Memory B cell (primary cell): ENCODE measurements at regions not wholly inside any gene's neighbourhood (a gene's known extent, or its start where the extent isn't known, plus 50 kb on each side); places are given as distances from the start of the nearest gene placed in this dataset.
A peak's percentile ranks its signal among the peaks of the same experiment; 100 is the strongest.

ENCODE experiments used
- ATAC-seq: fragments of 150-1000 bp; cut with Tn5 transposase; 2 replicates; pipeline ENCODE4 v1.10.0; 2021; ENCODE audit warnings: low read depth, mild to moderate bottlenecking, moderate library complexity
- DNase-seq, 2 donors: peaks; one replicate each; pipeline ENCODE4 v3.0.0; 2022; ENCODE audit warnings: low spot score in 2 of 2
- H3K27ac Mint-ChIP-seq: one replicate; pipeline ENCODE4 v1.8.0; 2022; ENCODE audit warnings: mild to moderate bottlenecking, moderate library complexity, mixed read lengths
- H3K27me3 Mint-ChIP-seq: one replicate; pipeline ENCODE4 v1.8.0; 2022; ENCODE audit warnings: mixed read lengths
- H3K36me3 Mint-ChIP-seq: one replicate; pipeline ENCODE4 v1.8.0; 2022; ENCODE audit warnings: mild to moderate bottlenecking, mixed read lengths
- H3K4me1 Mint-ChIP-seq: one replicate; pipeline ENCODE4 v1.8.0; 2022; ENCODE audit warnings: mixed read lengths
- H3K4me3 Mint-ChIP-seq: one replicate; pipeline ENCODE4 v1.8.0; 2022; ENCODE audit warnings: mild to moderate bottlenecking, moderate library complexity, mixed read lengths
- H3K9me3 Mint-ChIP-seq: one replicate; pipeline ENCODE4 v1.8.0; 2022; ENCODE audit warnings: mixed read lengths

GRCh38 chr13:85028035-85028434, 771.2 kb downstream of the SLITRK6 start:
- DNase-seq, result no peak
- ATAC-seq, result no peak
- Mint-ChIP-seq H3K36me3 (no peaks in the 10 kb centered on the region), H3K9me3 (peaks cover 13% of the 10 kb centered on the region), H3K4me3 (no peak overlapping the region), H3K27me3 (no peaks in the 10 kb centered on the region), H3K27ac (no peak overlapping the region), H3K4me1 (no peaks in the 10 kb centered on the region)

GRCh38 chr13:85019121-85019520, 780.1 kb downstream of the SLITRK6 start:
- Mint-ChIP-seq H3K4me3 (no peak overlapping the region), H3K27me3 (no peaks in the 10 kb centered on the region), H3K4me1 (no peaks in the 10 kb centered on the region), H3K9me3 (peaks cover 10% of the 10 kb centered on the region), H3K27ac (no peak overlapping the region), H3K36me3 (no peaks in the 10 kb centered on the region)
- ATAC-seq (no peak), DNase-seq (no peak)

GRCh38 chr13:85013006-85013405, 786.2 kb downstream of the SLITRK6 start:
- Mint-ChIP-seq H3K27me3 (no peaks in the 10 kb centered on the region), H3K36me3 (peaks cover 2% of the 10 kb centered on the region), H3K4me1 (no peaks in the 10 kb centered on the region), H3K4me3 (no peak overlapping the region), H3K27ac (no peak overlapping the region), H3K9me3 (peaks cover 14% of the 10 kb centered on the region)
- DNase-seq (no peak), ATAC-seq (no peak)

GRCh38 chr13:85009447-85009846, 789.8 kb downstream of the SLITRK6 start:
- ATAC-seq, result no peak
- H3K36me3 Mint-ChIP-seq, result peaks cover 2% of the 10 kb centered on the region
- no peak for DNase-seq

GRCh38 chr13:84999252-84999651, 800.0 kb downstream of the SLITRK6 start:
- H3K4me3 Mint-ChIP-seq, result no peak overlapping the region
- ATAC-seq, result no peak

More at GRCh38 chr13:85009447-85009846, 789.8 kb downstream of the SLITRK6 start:
- peaks cover 11% of the 10 kb centered on the region for H3K9me3 Mint-ChIP-seq
- H3K27ac Mint-ChIP-seq, result no peak overlapping the region
- no peaks in the 10 kb centered on the region for H3K4me1 Mint-ChIP-seq
- H3K27me3 Mint-ChIP-seq, result no peaks in the 10 kb centered on the region
- no peak overlapping the region for H3K4me3 Mint-ChIP-seq

GRCh38 chr13:84998681-84999080, 800.5 kb downstream of the SLITRK6 start:
- no peaks in the 10 kb centered on the region for H3K36me3 Mint-ChIP-seq
- H3K27ac Mint-ChIP-seq, result no peak overlapping the region
- peaks cover 2% of the 10 kb centered on the region for H3K9me3 Mint-ChIP-seq
- no peaks in the 10 kb centered on the region for H3K4me1 Mint-ChIP-seq
- H3K4me3 Mint-ChIP-seq, result no peak overlapping the region
- ATAC-seq (no peak), DNase-seq (no peak)
- H3K27me3 Mint-ChIP-seq, result no peaks in the 10 kb centered on the region

More at GRCh38 chr13:84999252-84999651, 800.0 kb downstream of the SLITRK6 start:
- H3K36me3 Mint-ChIP-seq, result no peaks in the 10 kb centered on the region
- no peak overlapping the region for H3K27ac Mint-ChIP-seq
- no peaks in the 10 kb centered on the region for H3K27me3 Mint-ChIP-seq
- H3K9me3 Mint-ChIP-seq, result peaks cover 2% of the 10 kb centered on the region
- H3K4me1 Mint-ChIP-seq, result no peaks in the 10 kb centered on the region
- DNase-seq, result no peak

- H3K36me3 Mint-ChIP-seq, result no peaks in the 10 kb centered on the region
- H3K27me3 Mint-ChIP-seq, result no peaks in the 10 kb centered on the region
- ATAC-seq (no peak), DNase-seq (no peak)
- no peaks in the 10 kb centered on the region for H3K4me1 Mint-ChIP-seq
- no peak overlapping the region for H3K4me3 Mint-ChIP-seq
- H3K27ac Mint-ChIP-seq, result no peak overlapping the region
- H3K9me3 Mint-ChIP-seq, result peaks cover 2% of the 10 kb centered on the region
Observed at GRCh38 chr13:84997858-84998257, 801.4 kb downstream of the SLITRK6 start.

- Mint-ChIP-seq H3K36me3 (no peaks in the 10 kb centered on the region), H3K27me3 (no peaks in the 10 kb centered on the region), H3K4me3 (no peak overlapping the region), H3K4me1 (no peaks in the 10 kb centered on the region), H3K9me3 (peaks cover 3% of the 10 kb centered on the region), H3K27ac (no peak overlapping the region)
- DNase-seq (no peak), ATAC-seq (no peak)
Observed at GRCh38 chr13:84994582-84994981, 804.6 kb downstream of the SLITRK6 start.

- H3K4me3 Mint-ChIP-seq, result no peak overlapping the region
- H3K4me1 Mint-ChIP-seq, result no peaks in the 10 kb centered on the region
- DNase-seq (no peak), ATAC-seq (no peak)
- no peaks in the 10 kb centered on the region for H3K27me3 Mint-ChIP-seq
- peaks cover 1% of the 10 kb centered on the region for H3K9me3 Mint-ChIP-seq
- no peak overlapping the region for H3K27ac Mint-ChIP-seq
- H3K36me3 Mint-ChIP-seq, result no peaks in the 10 kb centered on the region
Observed at GRCh38 chr13:84985860-84986259, 813.4 kb downstream of the SLITRK6 start.

- Mint-ChIP-seq H3K36me3 (no peaks in the 10 kb centered on the region), H3K4me3 (no peak overlapping the region), H3K27ac (no peak overlapping the region), H3K27me3 (no peaks in the 10 kb centered on the region), H3K4me1 (no peaks in the 10 kb centered on the region), H3K9me3 (peaks cover 1% of the 10 kb centered on the region)
- DNase-seq (no peak), ATAC-seq (no peak)
Observed at GRCh38 chr13:84983321-84983720, 815.9 kb downstream of the SLITRK6 start.

GRCh38 chr13:84980571-84980970, 818.6 kb downstream of the SLITRK6 start:
- no peak overlapping the region for H3K4me3 Mint-ChIP-seq
- H3K36me3 Mint-ChIP-seq, result no peaks in the 10 kb centered on the region
- ATAC-seq, result peak; percentile 32
- H3K27me3 Mint-ChIP-seq, result no peaks in the 10 kb centered on the region
- H3K9me3 Mint-ChIP-seq, result peaks cover 1% of the 10 kb centered on the region
- no peak overlapping the region for H3K27ac Mint-ChIP-seq
- no peaks in the 10 kb centered on the region for H3K4me1 Mint-ChIP-seq
- no peak for DNase-seq

GRCh38 chr13:84978851-84979250, 820.4 kb downstream of the SLITRK6 start:
- ATAC-seq (no peak), DNase-seq (no peak)
- no peaks in the 10 kb centered on the region for H3K27me3 Mint-ChIP-seq
- peaks cover 1% of the 10 kb centered on the region for H3K9me3 Mint-ChIP-seq
- no peak overlapping the region for H3K27ac Mint-ChIP-seq
- no peaks in the 10 kb centered on the region for H3K4me1 Mint-ChIP-seq
- no peaks in the 10 kb centered on the region for H3K36me3 Mint-ChIP-seq
- H3K4me3 Mint-ChIP-seq, result no peak overlapping the region

GRCh38 chr13:84973661-84974060, 825.6 kb downstream of the SLITRK6 start:
- DNase-seq (no peak), ATAC-seq (no peak)
- no peak overlapping the region for H3K27ac Mint-ChIP-seq
- peaks cover 1% of the 10 kb centered on the region for H3K9me3 Mint-ChIP-seq
- H3K27me3 Mint-ChIP-seq, result no peaks in the 10 kb centered on the region
- H3K36me3 Mint-ChIP-seq, result no peaks in the 10 kb centered on the region
- peak overlapping the region; percentile 52 for H3K4me3 Mint-ChIP-seq
- H3K4me1 Mint-ChIP-seq, result no peaks in the 10 kb centered on the region

GRCh38 chr13:84972907-84973306, 826.3 kb downstream of the SLITRK6 start:
- Mint-ChIP-seq H3K9me3 (peaks cover 1% of the 10 kb centered on the region), H3K4me3 (peak overlapping the region; percentile 37), H3K36me3 (no peaks in the 10 kb centered on the region), H3K27me3 (no peaks in the 10 kb centered on the region), H3K27ac (no peak overlapping the region), H3K4me1 (no peaks in the 10 kb centered on the region)
- no peak for ATAC-seq
- DNase-seq, result no peak

GRCh38 chr13:84962849-84963248, 836.4 kb downstream of the SLITRK6 start:
- Mint-ChIP-seq H3K36me3 (no peaks in the 10 kb centered on the region), H3K4me1 (no peaks in the 10 kb centered on the region)

More at GRCh38 chr13:84962849-84963248, 836.4 kb downstream of the SLITRK6 start:
- ATAC-seq (peak; percentile 62), DNase-seq (no peak)
- Mint-ChIP-seq H3K9me3 (peaks cover 1% of the 10 kb centered on the region), H3K27me3 (no peaks in the 10 kb centered on the region), H3K4me3 (no peak overlapping the region), H3K27ac (no peak overlapping the region)
